GM12878 (cell line): ENCODE measurements at regions not wholly inside any gene's neighbourhood (a gene's known extent, or its start where the extent isn't known, plus 50 kb on each side); places are given as distances from the start of the nearest gene placed in this dataset.

Experiments
- ATAC-seq: fragments of 200-7000 bp; cut with Tn5 transposase; 3 replicates; pipeline ENCODE4 v1.9.1; 2020; ENCODE audit warnings: mild to moderate bottlenecking, moderate library complexity
- BruUV-seq: library from RNA; stranded (reverse); fragments of 400-500 nt; replicated peaks from 2 replicates; lab custom pipeline; 2021; lab: Mats Ljungman, UMichigan
- CTCF ChIA-PET: fragments of 300-600 bp; sonication (Branson Sonifier 250); formaldehyde crosslinking; extraction: SDS; loops from one replicate; lab custom pipeline; 2021; ENCODE audit warnings: inconsistent platforms; lab: Yijun Ruan, JAX
- POLR2A ChIA-PET: fragments of 350-600 bp; formaldehyde crosslinking; extraction: SDS; loops from one replicate; lab custom pipeline; 2021; ENCODE audit warnings: inconsistent platforms; lab: Charles Lee
- RAD21 ChIA-PET: fragments of 300-600 bp; sonication (Branson Sonifier 250); formaldehyde crosslinking; loops from one replicate; lab custom pipeline; 2023; ENCODE audit warnings: antibody characterized with exemption; ENCODE audit not compliant: unreplicated experiment; lab: Charles Lee
- SMC1A ChIA-PET: fragments of 300-600 bp; sonication (Branson Sonifier 250); formaldehyde crosslinking; loops from one replicate; lab custom pipeline; 2023; ENCODE audit not compliant: unreplicated experiment, uncharacterized antibody; lab: Charles Lee
- DNase-seq: peaks from one replicate; pipeline ENCODE4 v3.0.0-alpha.2; 2011; ENCODE audit warnings: low read depth, low spot score
- FAIRE-seq: peaks from 3 replicates; lab custom pipeline; 2011; peaks lifted over from hg19 to GRCh38; lab: Jason Lieb, UNC
- H2AFZ ChIP-seq: 2 replicates; pipeline ENCODE4 v1.6.0; 2011; ENCODE audit warnings: low read depth, low read length, control low read depth; ENCODE audit not compliant: control insufficient read depth
- H3K27ac ChIP-seq: 2 replicates; pipeline ENCODE4 v1.5.1; 2011; ENCODE audit warnings: control low read depth; ENCODE audit not compliant: control insufficient read depth, insufficient read depth
- H3K27me3 ChIP-seq, 2 experiments: replicated peaks in 1 of 2; 2 replicates each; pipeline versions ENCODE4 v1.6.0 to v1.6.1; 2011; ENCODE audit warnings: low read length in 1 of 2; ENCODE audit not compliant: control insufficient read depth in 2 of 2, insufficient read depth in 2 of 2
- H3K36me3 ChIP-seq, 2 experiments: 2 replicates each; pipeline ENCODE4 v1.5.1; 2011; ENCODE audit warnings: low read length in 1 of 2; ENCODE audit not compliant: control insufficient read depth in 2 of 2, insufficient read depth in 2 of 2
- H3K4me1 ChIP-seq: 2 replicates; pipeline ENCODE4 v1.6.1; 2011; ENCODE audit warnings: mild to moderate bottlenecking, low read length, moderate library complexity, mixed read lengths; ENCODE audit not compliant: control insufficient read depth, insufficient read depth
- H3K4me2 ChIP-seq: 2 replicates; pipeline ENCODE4 v1.6.0; 2011; ENCODE audit warnings: control low read depth; ENCODE audit not compliant: control insufficient read depth, insufficient read depth
- H3K4me3 ChIP-seq: fragments of 200-600 bp; sonication (generic); 2 replicates; pipeline ENCODE4 v1.5.1; 2016
- H3K79me2 ChIP-seq: 2 replicates; pipeline ENCODE4 v1.6.0; 2011; ENCODE audit warnings: low read length; ENCODE audit not compliant: control insufficient read depth, insufficient read depth
- H3K9ac ChIP-seq: 2 replicates; pipeline ENCODE4 v1.8.0; 2011; ENCODE audit warnings: low read length, control low read depth, mixed read lengths; ENCODE audit not compliant: control insufficient read depth, insufficient read depth
- H3K9me3 ChIP-seq: replicated peaks from 3 replicates; pipeline ENCODE4 v1.5.1; 2011; ENCODE audit warnings: mild to moderate bottlenecking, low read length; ENCODE audit not compliant: control insufficient read depth, insufficient read depth
- H4K20me1 ChIP-seq: 2 replicates; pipeline ENCODE4 v1.6.0; 2011; ENCODE audit not compliant: control insufficient read depth, insufficient read depth
- CEBPB ChIP-seq, 2 experiments: fragments of 150-350 bp in 1 of 2; IDR thresholded peaks; 2 replicates each; pipeline ENCODE4 v1.6.1; 2012 to 2014; ENCODE audit warnings: low read depth in 2 of 2, low read length in 2 of 2, borderline replicate concordance in 1 of 2, inconsistent platforms in 1 of 2
- CHD1 ChIP-seq: IDR thresholded peaks from 2 replicates; pipeline ENCODE4 v1.6.1; 2012; ENCODE audit warnings: low read depth, low read length, improper control_type of control experiment
- EZH2 ChIP-seq: IDR thresholded peaks from 2 replicates; pipeline ENCODE4 v1.6.1; 2012; ENCODE audit warnings: low read depth, mild to moderate bottlenecking, control low read depth, inconsistent platforms, low read length, borderline replicate concordance; ENCODE audit not compliant: control insufficient read depth
- MLLT1 ChIP-seq: fragments of 450-650 bp; IDR thresholded peaks from 2 replicates; pipeline ENCODE4 v1.6.1; 2016; ENCODE audit warnings: mild to moderate bottlenecking
- MYB ChIP-seq: fragments of 150-350 bp; IDR thresholded peaks from 2 replicates; pipeline ENCODE4 v1.6.1; 2014; ENCODE audit warnings: mild to moderate bottlenecking, low read depth, low read length, borderline replicate concordance
- NBN ChIP-seq: fragments of 450-650 bp; IDR thresholded peaks from 2 replicates; pipeline ENCODE4 v1.6.1; 2016
- PKNOX1 ChIP-seq: fragments of 450-650 bp; IDR thresholded peaks from 2 replicates; pipeline ENCODE4 v1.6.1; 2016; ENCODE audit warnings: mild to moderate bottlenecking
- RAD51 ChIP-seq: fragments of 450-650 bp; IDR thresholded peaks from 2 replicates; pipeline ENCODE4 v1.6.1; 2016; ENCODE audit warnings: moderate library complexity, mild to moderate bottlenecking, inconsistent platforms
- RELB ChIP-seq: fragments of 450-650 bp; IDR thresholded peaks from 2 replicates; pipeline ENCODE4 v1.6.1; 2017; ENCODE audit warnings: low read depth, mild to moderate bottlenecking, moderate library complexity
- RUNX3 ChIP-seq: IDR thresholded peaks from 2 replicates; pipeline ENCODE4 v1.6.1; 2012; ENCODE audit warnings: low read length, inconsistent platforms
- SKIL ChIP-seq: fragments of 450-650 bp; IDR thresholded peaks from 2 replicates; pipeline ENCODE4 v1.6.1; 2017; ENCODE audit warnings: mild to moderate bottlenecking, low read depth, inconsistent platforms; ENCODE audit not compliant: poor library complexity, severe bottlenecking
- TAF1 ChIP-seq: IDR thresholded peaks from 2 replicates; pipeline ENCODE4 v1.6.1; 2011; ENCODE audit warnings: mild to moderate bottlenecking, low read depth, low read length, borderline replicate concordance
- USF1 ChIP-seq: IDR thresholded peaks from 2 replicates; pipeline ENCODE4 v1.6.1; 2011; ENCODE audit warnings: borderline replicate concordance, low read depth, mild to moderate bottlenecking, moderate library complexity, mixed read lengths, low read length; ENCODE audit not compliant: insufficient read depth; ENCODE audit errors: extremely low read length
- YY1 ChIP-seq: IDR thresholded peaks from 2 replicates; pipeline ENCODE4 v1.6.1; 2011; ENCODE audit warnings: low read depth, mild to moderate bottlenecking, low read length
- ZNF217 ChIP-seq: fragments of 450-650 bp; IDR thresholded peaks from 2 replicates; pipeline ENCODE4 v1.6.1; 2017; ENCODE audit warnings: antibody characterized with exemption, mild to moderate bottlenecking
- ZSCAN29 ChIP-seq: fragments of 450-650 bp; IDR thresholded peaks from 2 replicates; pipeline ENCODE4 v1.6.1; 2017; ENCODE audit warnings: mild to moderate bottlenecking, moderate library complexity
- WGBS: methylation state at CpG from one replicate; pipeline ENCODE4 v1.1.6; 2016; ENCODE audit warnings: low lambda C conversion rate; ENCODE audit not compliant: insufficient replicate concordance, insufficient coverage; ENCODE audit errors: missing lambda C conversion rate; 5-methylcytosine and 5-hydroxymethylcytosine counted together
- in situ Hi-C: fragments of 300-500 bp; cut with MboI; formaldehyde crosslinking; loops from 9 replicates; pipeline ENCODE4 v1.14.3; 2018; ENCODE audit warnings: mixed read lengths
- intact Hi-C: fragments of 100-400 bp; cut with micrococcal nuclease; formaldehyde crosslinking; loops from one replicate; pipeline ENCODE4 v1.14.2; 2022; ENCODE audit not compliant: unreplicated experiment

GRCh38 chr3:95356764-95357501, 1294.1 kb downstream of the NSUN3 start:
- ATAC-seq (peak; percentile 88), DNase-seq (peak; percentile 48), FAIRE-seq (peak; percentile 82)
- in situ Hi-C loops (no loop called here), intact Hi-C loops (loop anchor here (1.0 kb wide), 1 partner anchor 30 kb away; no protein-coding TSS in a partner anchor)
- Histone ChIP-seq H3K4me1 (no peaks in the 10 kb centered on the region), H3K27me3 (no peaks in the 10 kb centered on the region), H3K4me3 (no peak overlapping the region), H3K4me2 (no peak overlapping the region), H3K27ac (peak overlapping the region; percentile 38; the same call in 1 of the 2 replicates), H3K79me2 (no peaks in the 10 kb centered on the region), H4K20me1 (no peaks in the 10 kb centered on the region), H3K36me3 (no peaks in the 10 kb centered on the region), H2AFZ (peak overlapping the region; percentile 13), H3K9ac (no peak overlapping the region), H3K9me3 (no peaks in the 10 kb centered on the region; the same call in 2 of the 3 replicates)
- ChIA-PET CTCF (interaction anchor here (0.7 to 1.3 kb wide), 2 partner anchors 8 to 18 kb away, joined by 3 read pairs; no protein-coding TSS in a partner anchor), RAD21 (interaction anchor here (1.3 to 3.9 kb wide), 2 partner anchors 31 to 33 kb away, joined by 3 to 22 read pairs; no protein-coding TSS in a partner anchor), POLR2A (no interaction called here), SMC1A (interaction anchor here (0.6 to 3.4 kb wide), 6 partner anchors 10 to 266 kb away, joined by 3 to 23 read pairs (median 3); no protein-coding TSS in a partner anchor)
- 51% methylated on average over 11 of the region's 11 CpGs for WGBS
- no TSS peak for BruUV-seq
- TF ChIP-seq RAD51 (no peak), NBN (peak; percentile 86), CHD1 (no peak), TAF1 (no peak), PKNOX1 (peak; percentile 53; the same call in 1 of the 2 replicates), ZNF217 (peak; percentile 73; the same call in 1 of the 2 replicates), EZH2 (no peak), USF1 (no peak), YY1 (no peak), MYB (no peak), MLLT1 (peak; percentile 74), RUNX3 (peak; percentile 7; the same call in 1 of the 2 replicates), CEBPB (IDR thresholded peaks at IDR 0.05; ENCODE audit: borderline replicate concordance in 1 of 2, low read depth in 2 of 2, low read length in 2 of 2) (no peak), RELB (peak; percentile 86), SKIL (peak; percentile 62), ZSCAN29 (no peak)
